H1 (cell line): ENCODE measurements at regions not wholly inside any gene's neighbourhood (a gene's known extent, or its start where the extent isn't known, plus 50 kb on each side); places are given as distances from the start of the nearest gene placed in this dataset.

Experiments used
- CTCF ChIA-PET: fragments of 300-600 bp; sonication (Branson Sonifier 250); formaldehyde crosslinking; loops from one replicate; lab custom pipeline; 2021; ENCODE audit not compliant: partially characterized antibody; lab: Charles Lee
- POLR2A ChIA-PET: fragments of 300-600 bp; sonication (Branson Sonifier 250); formaldehyde crosslinking; loops from one replicate; lab custom pipeline; 2021; ENCODE audit warnings: inconsistent platforms; ENCODE audit not compliant: partially characterized antibody; lab: Charles Lee
- DNase-seq, 2 experiments: peaks; one replicate each; pipeline versions ENCODE4 v3.0.0 to v3.0.0-alpha.2; 2010 to 2022; ENCODE audit warnings: low spot score in 2 of 2, low read depth in 1 of 2, mixed read lengths in 1 of 2
- FAIRE-seq: peaks from 2 replicates; lab custom pipeline; 2011; peaks lifted over from hg19 to GRCh38; lab: Jason Lieb, UNC
- H2AFZ ChIP-seq: 2 replicates; pipeline ENCODE4 v1.8.1; 2012; ENCODE audit warnings: low read length, inconsistent platforms
- H2AK5ac ChIP-seq: 2 replicates; pipeline ENCODE4 v1.6.1; 2013; ENCODE audit warnings: low read depth, low read length
- H2BK120ac ChIP-seq: replicated peaks from 2 replicates; pipeline ENCODE3; 2013; ENCODE audit warnings: low read depth, low read length, inconsistent platforms
- H2BK12ac ChIP-seq: 2 replicates; pipeline ENCODE4 v1.6.1; 2013; ENCODE audit warnings: low read depth, low read length
- H2BK15ac ChIP-seq: 2 replicates; pipeline ENCODE4 v1.6.1; 2013; ENCODE audit warnings: low read length
- H2BK20ac ChIP-seq: 2 replicates; pipeline ENCODE4 v1.6.1; 2013; ENCODE audit warnings: low read length
- H2BK5ac ChIP-seq: 2 replicates; pipeline ENCODE4 v1.6.1; 2013; ENCODE audit warnings: low read depth, low read length
- H3K14ac ChIP-seq: 2 replicates; pipeline ENCODE4 v1.6.1; 2013; ENCODE audit warnings: inconsistent platforms; ENCODE audit not compliant: insufficient read length
- H3K18ac ChIP-seq: 2 replicates; pipeline ENCODE4 v1.6.1; 2013; ENCODE audit warnings: low read length; ENCODE audit errors: extremely low read depth
- H3K23ac ChIP-seq: 2 replicates; pipeline ENCODE4 v1.6.1; 2013; ENCODE audit warnings: inconsistent platforms; ENCODE audit not compliant: insufficient read length
- H3K23me2 ChIP-seq: 2 replicates; pipeline ENCODE4 v1.6.1; 2013; ENCODE audit warnings: low read depth, low read length
- H3K27ac ChIP-seq: 2 replicates; pipeline ENCODE4 v1.6.1; 2011; ENCODE audit warnings: low read depth, low read length, inconsistent platforms
- H3K27me3 ChIP-seq, 4 experiments: replicated peaks in 1 of 4; 1 replicate in 1 of 4; 2 replicates in 3 of 4; pipeline versions ENCODE4 v1.6.1 to v1.8.1; 2011 to 2013; ENCODE audit warnings: low read length in 3 of 4, mild to moderate bottlenecking in 3 of 4, inconsistent platforms in 2 of 4, mixed read lengths in 2 of 4, moderate library complexity in 1 of 4; ENCODE audit not compliant: control insufficient read depth in 3 of 4, insufficient read depth in 3 of 4; ENCODE audit errors: extremely low read depth in 1 of 4
- H3K36me3 ChIP-seq, 4 experiments: 2 replicates each; pipeline versions ENCODE4 v1.6.1 to v1.8.1; 2011 to 2013; ENCODE audit warnings: mild to moderate bottlenecking in 4 of 4, low read length in 3 of 4, moderate library complexity in 2 of 4, control low read depth in 1 of 4, inconsistent platforms in 1 of 4; ENCODE audit not compliant: insufficient read depth in 4 of 4, control insufficient read depth in 2 of 4
- H3K4ac ChIP-seq: replicated peaks from 2 replicates; pipeline ENCODE3; 2013; ENCODE audit warnings: low read length, low read depth, mixed read lengths, inconsistent platforms; ENCODE audit not compliant: insufficient read length
- H3K4me1 ChIP-seq, 4 experiments: replicated peaks in 1 of 4; 1 replicate in 1 of 4; 2 replicates in 3 of 4; pipeline versions ENCODE4 v1.6.1 to v1.8.1; 2011 to 2013; ENCODE audit warnings: low read length in 3 of 4, inconsistent platforms in 2 of 4, mixed read lengths in 1 of 4; ENCODE audit not compliant: insufficient read depth in 4 of 4, control insufficient read depth in 3 of 4
- H3K4me2 ChIP-seq, 2 experiments: 2 replicates each; pipeline versions ENCODE4 v1.6.1 to v1.8.1; 2011 to 2013; ENCODE audit warnings: low read depth in 2 of 2, low read length in 2 of 2, control low read depth in 1 of 2, inconsistent platforms in 1 of 2, mild to moderate bottlenecking in 1 of 2; ENCODE audit not compliant: insufficient read depth in 1 of 2
- H3K4me3 ChIP-seq, 4 experiments: fragments of 200-600, 300-600 bp in 1 of 4; sonication (generic), shearing (Covaris generic), sonication (Bioruptor Twin) in 1 of 4; 2 replicates each; pipeline versions ENCODE4 v1.5.1 to v1.8.1; 2011 to 2016; ENCODE audit warnings: low read length in 4 of 4, low read depth in 3 of 4, control low read depth in 2 of 4, inconsistent platforms in 2 of 4, mild to moderate bottlenecking in 2 of 4, mixed read lengths in 1 of 4, moderate library complexity in 1 of 4; ENCODE audit not compliant: insufficient read depth in 2 of 4; ENCODE audit errors: extremely low read depth in 1 of 4
- H3K56ac ChIP-seq: replicated peaks from 2 replicates; pipeline ENCODE3; 2013; ENCODE audit warnings: low read depth, mild to moderate bottlenecking, mixed read lengths, low read length, inconsistent platforms; ENCODE audit not compliant: insufficient read length
- H3K79me1 ChIP-seq: 2 replicates; pipeline ENCODE4 v1.6.1; 2013; ENCODE audit warnings: low read depth, low read length, control low read depth
- H3K79me2 ChIP-seq, 2 experiments: 2 replicates each; pipeline versions ENCODE4 v1.6.1 to v1.8.1; 2012 to 2013; ENCODE audit warnings: low read length in 2 of 2, mild to moderate bottlenecking in 2 of 2, inconsistent platforms in 1 of 2; ENCODE audit not compliant: insufficient read depth in 2 of 2, control insufficient read depth in 1 of 2
- H3K9ac ChIP-seq, 4 experiments: replicated peaks in 1 of 4; 1 replicate in 1 of 4; 2 replicates in 3 of 4; pipeline versions ENCODE4 v1.6.1 to v1.8.1; 2011 to 2013; ENCODE audit warnings: low read depth in 3 of 4, low read length in 3 of 4, control low read depth in 2 of 4, mild to moderate bottlenecking in 2 of 4, moderate library complexity in 2 of 4, inconsistent platforms in 1 of 4; ENCODE audit errors: extremely low read depth in 1 of 4
- H3K9me3 ChIP-seq, 2 experiments: 2 replicates each; pipeline versions ENCODE4 v1.6.1 to v1.8.1; 2012 to 2013; ENCODE audit warnings: mild to moderate bottlenecking in 2 of 2, moderate library complexity in 2 of 2, control low read depth in 1 of 2, inconsistent platforms in 1 of 2, low read depth in 1 of 2, low read length in 1 of 2, mixed read lengths in 1 of 2; ENCODE audit not compliant: insufficient read depth in 2 of 2
- H4K20me1 ChIP-seq, 2 experiments: replicated peaks in 1 of 2; 2 replicates each; pipeline versions ENCODE3 to v1.8.1; 2011 to 2013; ENCODE audit warnings: inconsistent platforms in 2 of 2, low read length in 2 of 2, mild to moderate bottlenecking in 1 of 2; ENCODE audit not compliant: insufficient read depth in 2 of 2, control insufficient read depth in 1 of 2
- H4K5ac ChIP-seq: 2 replicates; pipeline ENCODE4 v1.6.1; 2013; ENCODE audit warnings: low read length, low read depth, mixed read lengths, inconsistent platforms; ENCODE audit not compliant: insufficient read length
- H4K8ac ChIP-seq: 2 replicates; pipeline ENCODE4 v1.8.0; 2013; ENCODE audit warnings: mild to moderate bottlenecking, moderate library complexity, low read length, inconsistent platforms; ENCODE audit not compliant: insufficient read depth; ENCODE audit errors: extremely low read depth
- H4K91ac ChIP-seq: replicated peaks from 2 replicates; pipeline ENCODE3; 2013; ENCODE audit warnings: low read length, mixed read lengths, inconsistent platforms; ENCODE audit not compliant: insufficient read length
- CBX8 ChIP-seq: fragments of 300-800, 300-1000 bp; sonication (generic); IDR thresholded peaks from 2 replicates; pipeline ENCODE4 v1.7.1; 2016; ENCODE audit warnings: low read depth, low read length, borderline replicate concordance
- CHD1 ChIP-seq: IDR thresholded peaks from 2 replicates; pipeline ENCODE4 v1.6.1; 2012; ENCODE audit warnings: low read depth, low read length, improper control_type of control experiment
- GABPA ChIP-seq: IDR thresholded peaks from 2 replicates; pipeline ENCODE4 v1.6.1; 2011; ENCODE audit warnings: mild to moderate bottlenecking, low read length, moderate library complexity, borderline replicate concordance; ENCODE audit not compliant: insufficient read depth
- JUND ChIP-seq: IDR thresholded peaks from 2 replicates; pipeline ENCODE4 v1.6.1; 2011; ENCODE audit warnings: mild to moderate bottlenecking, improper control_type of control experiment, low read length
- RNF2 ChIP-seq: fragments of 200-900, 300-1000 bp; sonication (generic); IDR thresholded peaks from 2 replicates; pipeline ENCODE4 v1.7.1; 2016; ENCODE audit warnings: borderline replicate concordance, low read depth, mild to moderate bottlenecking, antibody characterized with exemption, low read length; ENCODE audit not compliant: poor library complexity, severe bottlenecking; ENCODE audit errors: missing control alignments
- SAP30 ChIP-seq: fragments of 300-600 bp; sonication (generic); IDR thresholded peaks from 2 replicates; pipeline ENCODE4 v1.7.1; 2012; ENCODE audit warnings: low read length, moderate library complexity, mild to moderate bottlenecking, inconsistent platforms; ENCODE audit not compliant: insufficient read depth, insufficient replicate concordance
- SIRT6 ChIP-seq: IDR thresholded peaks from one replicate; pipeline ENCODE4 v1.7.1; 2012; ENCODE audit warnings: low read length, inconsistent platforms
- SP1 ChIP-seq: IDR thresholded peaks from 2 replicates; pipeline ENCODE4 v1.6.1; 2011; ENCODE audit warnings: low read depth, low read length
- SP2 ChIP-seq: IDR thresholded peaks from 2 replicates; pipeline ENCODE4 v1.6.1; 2012; ENCODE audit warnings: mild to moderate bottlenecking, low read length, inconsistent platforms
- SP4 ChIP-seq: IDR thresholded peaks from 2 replicates; pipeline ENCODE4 v1.6.1; 2012; ENCODE audit warnings: low read length, inconsistent platforms
- SRF ChIP-seq: IDR thresholded peaks from 2 replicates; pipeline ENCODE4 v1.6.1; 2011; ENCODE audit warnings: mild to moderate bottlenecking, low read depth, low read length, moderate library complexity
- SUZ12 ChIP-seq: fragments of 200-600 bp; sonication (generic); IDR thresholded peaks from 2 replicates; pipeline ENCODE4 v1.6.1; 2012; ENCODE audit warnings: mild to moderate bottlenecking, inconsistent platforms, low read length, moderate library complexity, mixed read lengths
- TAF1 ChIP-seq: IDR thresholded peaks from 2 replicates; pipeline ENCODE4 v1.6.1; 2011; ENCODE audit warnings: mild to moderate bottlenecking, low read depth, low read length
- WGBS, 2 experiments: shearing (Covaris generic) in 1 of 2; methylation state at CpG; one replicate each; pipeline versions ENCODE4 v1.1.6 to v1.1.7; 2013 to 2015; ENCODE audit warnings: low lambda C conversion rate in 2 of 2, mixed read lengths in 2 of 2, inconsistent platforms in 1 of 2, low coverage in 1 of 2, missing lambda C conversion rate in 1 of 2; ENCODE audit not compliant: insufficient replicate concordance in 2 of 2, insufficient coverage in 1 of 2, insufficient read length in 1 of 2; ENCODE audit errors: extremely low coverage in 1 of 2, missing lambda C conversion rate in 1 of 2; 5-methylcytosine and 5-hydroxymethylcytosine counted together

DNA sequence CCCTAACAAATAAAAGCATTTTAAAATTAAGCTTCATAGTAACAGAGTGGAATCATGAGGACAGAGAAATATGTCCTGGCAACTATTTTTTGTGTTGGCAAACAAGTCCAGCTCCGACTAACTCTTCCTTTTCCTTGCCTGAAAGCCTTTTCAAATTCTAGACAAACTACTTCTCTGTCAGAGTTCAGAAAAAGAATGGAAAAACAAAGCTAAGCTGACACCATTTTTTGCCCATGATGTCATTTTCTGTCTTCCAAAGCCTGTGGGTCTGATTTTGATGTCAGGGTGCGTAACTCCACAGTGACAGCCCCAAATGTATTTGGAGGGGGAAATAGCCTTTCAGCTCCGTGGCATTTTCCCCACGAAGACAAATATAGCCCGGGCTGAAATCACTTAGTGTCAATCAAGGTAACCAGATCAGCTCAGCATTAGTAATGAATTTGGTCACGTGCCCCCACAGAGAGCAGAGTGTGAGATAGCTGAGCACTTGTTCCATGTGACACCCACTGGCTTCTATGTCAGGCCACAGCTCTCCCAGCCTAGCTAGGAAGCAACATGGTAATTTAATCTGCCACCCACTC lies 233.0 kb upstream of the SIX2 start:
- Histone ChIP-seq H3K14ac (no peak overlapping the region), H2AK5ac (no peak overlapping the region), H3K27me3 (no peaks in the 10 kb centered on the region), H2BK20ac (no peak overlapping the region), H4K91ac (no peak overlapping the region), H4K8ac (no peak overlapping the region), H3K23ac (no peak overlapping the region), H3K4me1 (peaks cover 0 to 7% (median 0%) of the 10 kb centered on the region in 4 experiments; a peak in 2 of 7 replicates), H3K79me2 (no peaks in the 10 kb centered on the region), H3K4me3 (no peak overlapping the region), H4K5ac (no peak overlapping the region), H3K36me3 (no peaks in the 10 kb centered on the region), H2AFZ (no peak overlapping the region), H3K4ac (no peak overlapping the region), H3K9me3 (no peaks in the 10 kb centered on the region), H3K23me2 (no peaks in the 10 kb centered on the region), H3K56ac (no peak overlapping the region), H3K9ac (no peak overlapping the region), H3K18ac (no peak overlapping the region), H4K20me1 (no peaks in the 10 kb centered on the region), H2BK15ac (no peak overlapping the region), H3K79me1 (no peaks in the 10 kb centered on the region), H2BK120ac (no peak overlapping the region), H3K4me2 (no peak overlapping the region), H2BK5ac (no peak overlapping the region), H3K27ac (no peak overlapping the region), H2BK12ac (no peak overlapping the region)
- ChIA-PET CTCF (interaction anchor here (1.3 kb wide), 1 partner anchor 15 kb away, joined by 3 read pairs; no protein-coding TSS in a partner anchor), POLR2A (interaction anchor here (1.5 kb wide), 1 partner anchor 13 kb away, joined by 3 read pairs; no protein-coding TSS in a partner anchor)
- DNase-seq (no peak), FAIRE-seq (no peak)
- 84% methylated on average over 6 of the region's 6 CpGs; no CpG with 5 or more reads in 1 of the 2 experiments for WGBS, 2 experiments
- TF ChIP-seq SP1, result no peak
- TF ChIP-seq CBX8, result no peak
- no peak for TF ChIP-seq GABPA
- no peak for TF ChIP-seq SP4
- no peak for TF ChIP-seq TAF1
- no peak for TF ChIP-seq JUND
- TF ChIP-seq SUZ12, result no peak
- TF ChIP-seq RNF2, result no peak
- no peak for TF ChIP-seq SP2
- no peak for TF ChIP-seq SAP30
- no peak for TF ChIP-seq SRF
- TF ChIP-seq CHD1, result no peak
- TF ChIP-seq SIRT6, result no peak
